NCI-H226 (cell line): ENCODE measurements at regions not wholly inside any gene's neighbourhood (a gene's known extent, or its start where the extent isn't known, plus 50 kb on each side); places are given as distances from the start of the nearest gene placed in this dataset.
"Not testable (repeated sequence)": the region's sequence is repeated elsewhere in the genome, so short reads cannot be mapped to it uniquely, and the experiment has no call there.

Source experiments
- DNase-seq: peaks from one replicate; pipeline ENCODE4 v3.0.0-alpha.2; 2015

- DNase-seq: no peak
Observed at GRCh38 chr1:78301141-78301540, 189.6 kb upstream of the PTGFR start.

GRCh38 chr1:78303620-78304019 is 187.2 kb upstream of the PTGFR start:
- peak; percentile 94 for DNase-seq

GRCh38 chr1:78304341-78304740 is 186.4 kb upstream of the PTGFR start:
- peak; percentile 4 for DNase-seq

- DNase-seq: peak; percentile 3
Observed at GRCh38 chr1:78304761-78305160, 186.0 kb upstream of the PTGFR start.

- DNase-seq: not testable (repeated sequence)
Observed at GRCh38 chr1:78310261-78310660, 180.5 kb upstream of the PTGFR start.

- DNase-seq: no peak
Observed at GRCh38 chr1:78318011-78318410, 172.8 kb upstream of the PTGFR start.

GRCh38 chr1:78319603-78320002 is 171.2 kb upstream of the PTGFR start:
- DNase-seq: no peak

GRCh38 chr1:78322928-78323680 is 167.7 kb upstream of the PTGFR start:
- DNase-seq: no peak

- DNase-seq: no peak
Observed at GRCh38 chr1:78325293-78325692, 165.5 kb upstream of the PTGFR start.

- no peak for DNase-seq
Observed at GRCh38 chr1:78329475-78329874, 161.3 kb upstream of the PTGFR start.

- DNase-seq: no peak
Observed at GRCh38 chr1:78331799-78332198, 159.0 kb upstream of the PTGFR start.

- no peak for DNase-seq
Observed at GRCh38 chr1:78333502-78333901, 157.3 kb upstream of the PTGFR start.

GRCh38 chr1:78334114-78334513 is 156.7 kb upstream of the PTGFR start:
- DNase-seq: no peak

GRCh38 chr1:78334952-78335351 is 155.8 kb upstream of the PTGFR start:
- no peak for DNase-seq

GRCh38 chr1:78336751-78337150 is 154.0 kb upstream of the PTGFR start:
- DNase-seq: not testable (repeated sequence)

GRCh38 chr1:78339490-78339889 is 151.3 kb upstream of the PTGFR start:
- DNase-seq: peak; percentile 69

- DNase-seq: peak; percentile 76
Observed at GRCh38 chr1:78340006-78340405, 150.8 kb upstream of the PTGFR start.

- no peak for DNase-seq
Observed at GRCh38 chr1:78348496-78349284, 142.1 kb upstream of the PTGFR start.

GRCh38 chr1:78351551-78352216 is 139.1 kb upstream of the PTGFR start:
- no peak for DNase-seq

GRCh38 chr1:78355656-78356055 is 135.1 kb upstream of the PTGFR start:
- DNase-seq: no peak

- DNase-seq: no peak
Observed at GRCh38 chr1:78358165-78358564, 132.6 kb upstream of the PTGFR start.

- DNase-seq: no peak
Observed at GRCh38 chr1:78359666-78360065, 131.1 kb upstream of the PTGFR start.

- no peak for DNase-seq
Observed at GRCh38 chr1:78360584-78360983, 130.2 kb upstream of the PTGFR start.

GRCh38 chr1:78367700-78368099 is 123.1 kb upstream of the PTGFR start:
- no peak for DNase-seq
